ENCODE measurements at regions not wholly inside any gene's neighbourhood (a gene's known extent, or its start where the extent isn't known, plus 50 kb on each side); places are given as distances from the start of the nearest gene placed in this dataset.

DNA sequence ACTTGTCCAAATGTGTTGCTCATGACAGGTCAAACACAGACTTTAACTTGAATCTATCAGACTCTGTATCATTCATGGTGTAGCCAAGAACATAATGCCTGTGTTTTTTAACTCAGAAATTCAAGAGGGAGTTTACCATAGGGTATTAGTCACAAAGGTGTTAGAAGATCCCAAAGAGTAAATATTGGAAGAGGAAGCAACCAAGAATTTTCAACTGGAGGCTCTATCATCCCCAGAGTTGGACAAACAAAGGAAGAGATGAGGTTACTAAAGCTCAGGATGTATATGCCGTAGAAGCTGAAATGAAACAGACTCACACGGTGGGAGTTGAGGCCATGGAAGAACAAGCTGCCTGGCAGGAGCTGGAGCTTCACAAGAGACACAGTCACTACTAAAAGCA lies 116.2 kb upstream of the COL8A1 start:
- Histone ChIP-seq H3K79me2 (replicated peaks; ENCODE audit: insufficient read depth, low read length) (no peaks in the 10 kb centered on the region), H3K4me3 (ENCODE audit: low read length) (no peak overlapping the region), H4K20me1 (ENCODE audit: insufficient read depth) (no peaks in the 10 kb centered on the region), H3K27me3 (ENCODE audit: insufficient read depth, low read depth, low read length) (no peaks in the 10 kb centered on the region), H2AFZ (ENCODE audit: low read depth, low read length) (no peak overlapping the region), H3K9me2 (ENCODE audit: insufficient read depth, low read length) (no peaks in the 10 kb centered on the region), H3K9me3 (ENCODE audit: low read length) (no peaks in the 10 kb centered on the region), H3K27ac (ENCODE audit: low read length) (no peak overlapping the region), H3K4me2 (ENCODE audit: low read length) (no peak overlapping the region), H3K36me3 (ENCODE audit: insufficient read depth, low read length) (no peaks in the 10 kb centered on the region), H3F3A (ENCODE audit: insufficient read depth, low read length, poor library complexity, severe bottlenecking) (no peaks in the 10 kb centered on the region), H3K9ac (ENCODE audit: low read length) (no peak overlapping the region)
- TF ChIP-seq TAF1 (IDR thresholded peaks at IDR 0.05; ENCODE audit: low read depth) (no peak), SMC3 (conservative IDR thresholded peaks at IDR 0.05; ENCODE audit: poor library complexity) (no peak), EZH2 (IDR thresholded peaks at IDR 0.05; ENCODE audit: borderline replicate concordance, insufficient read depth, low read length, poor library complexity, severe bottlenecking) (no peak), EP300 (conservative IDR thresholded peaks at IDR 0.05; ENCODE audit: poor library complexity, severe bottlenecking) (no peak), POLR2AphosphoS5 (IDR thresholded peaks at IDR 0.05) (no peak), MXI1 (conservative IDR thresholded peaks at IDR 0.05; ENCODE audit: poor library complexity, severe bottlenecking) (no peak), RAD21 (conservative IDR thresholded peaks at IDR 0.05) (no peak)
- TF ChIP-seq, protein P1, sequence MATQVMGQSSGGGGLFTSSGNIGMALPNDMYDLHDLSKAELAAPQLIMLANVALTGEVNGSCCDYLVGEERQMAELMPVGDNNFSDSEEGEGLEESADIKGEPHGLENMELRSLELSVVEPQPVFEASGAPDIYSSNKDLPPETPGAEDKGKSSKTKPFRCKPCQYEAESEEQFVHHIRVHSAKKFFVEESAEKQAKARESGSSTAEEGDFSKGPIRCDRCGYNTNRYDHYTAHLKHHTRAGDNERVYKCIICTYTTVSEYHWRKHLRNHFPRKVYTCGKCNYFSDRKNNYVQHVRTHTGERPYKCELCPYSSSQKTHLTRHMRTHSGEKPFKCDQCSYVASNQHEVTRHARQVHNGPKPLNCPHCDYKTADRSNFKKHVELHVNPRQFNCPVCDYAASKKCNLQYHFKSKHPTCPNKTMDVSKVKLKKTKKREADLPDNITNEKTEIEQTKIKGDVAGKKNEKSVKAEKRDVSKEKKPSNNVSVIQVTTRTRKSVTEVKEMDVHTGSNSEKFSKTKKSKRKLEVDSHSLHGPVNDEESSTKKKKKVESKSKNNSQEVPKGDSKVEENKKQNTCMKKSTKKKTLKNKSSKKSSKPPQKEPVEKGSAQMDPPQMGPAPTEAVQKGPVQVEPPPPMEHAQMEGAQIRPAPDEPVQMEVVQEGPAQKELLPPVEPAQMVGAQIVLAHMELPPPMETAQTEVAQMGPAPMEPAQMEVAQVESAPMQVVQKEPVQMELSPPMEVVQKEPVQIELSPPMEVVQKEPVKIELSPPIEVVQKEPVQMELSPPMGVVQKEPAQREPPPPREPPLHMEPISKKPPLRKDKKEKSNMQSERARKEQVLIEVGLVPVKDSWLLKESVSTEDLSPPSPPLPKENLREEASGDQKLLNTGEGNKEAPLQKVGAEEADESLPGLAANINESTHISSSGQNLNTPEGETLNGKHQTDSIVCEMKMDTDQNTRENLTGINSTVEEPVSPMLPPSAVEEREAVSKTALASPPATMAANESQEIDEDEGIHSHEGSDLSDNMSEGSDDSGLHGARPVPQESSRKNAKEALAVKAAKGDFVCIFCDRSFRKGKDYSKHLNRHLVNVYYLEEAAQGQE (IDR thresholded peaks at IDR 0.05; ENCODE audit: borderline replicate concordance): no peak

DNA sequence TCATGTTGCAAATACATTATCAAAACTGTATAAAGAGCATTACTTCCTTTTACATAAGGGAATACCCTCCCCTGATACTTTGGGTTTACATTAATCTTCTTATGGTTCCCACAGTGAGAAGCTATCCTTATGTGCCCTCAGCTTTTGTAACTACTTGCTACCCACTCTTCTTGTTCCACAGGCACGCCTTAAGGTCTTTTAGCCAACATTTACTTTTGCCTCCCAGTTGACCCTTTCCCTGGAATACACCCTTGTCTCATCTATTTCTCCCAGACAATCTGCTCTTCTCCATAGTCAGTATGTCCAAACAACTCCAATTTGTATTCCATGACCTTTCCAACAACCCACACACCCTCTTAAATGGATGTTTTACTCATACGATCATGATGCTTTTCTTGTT lies 116.8 kb upstream of the COL8A1 start:
- no peaks in the 10 kb centered on the region for H3K9me3 ChIP-seq (ENCODE audit: low read length)
- H3K4me3 ChIP-seq (ENCODE audit: low read length): no peak overlapping the region
- H3K9me2 ChIP-seq (ENCODE audit: insufficient read depth, low read length): no peaks in the 10 kb centered on the region
- no peaks in the 10 kb centered on the region for H3K79me2 ChIP-seq (replicated peaks; ENCODE audit: insufficient read depth, low read length)
- no peak overlapping the region for H2AFZ ChIP-seq (ENCODE audit: low read depth, low read length)
- no peaks in the 10 kb centered on the region for H3K27me3 ChIP-seq (ENCODE audit: insufficient read depth, low read depth, low read length)
- no peaks in the 10 kb centered on the region for H4K20me1 ChIP-seq (ENCODE audit: insufficient read depth)
- TF ChIP-seq MXI1 (conservative IDR thresholded peaks at IDR 0.05; ENCODE audit: poor library complexity, severe bottlenecking) (no peak), EP300 (conservative IDR thresholded peaks at IDR 0.05; ENCODE audit: poor library complexity, severe bottlenecking) (no peak), SMC3 (conservative IDR thresholded peaks at IDR 0.05; ENCODE audit: poor library complexity) (no peak), TAF1 (IDR thresholded peaks at IDR 0.05; ENCODE audit: low read depth) (no peak), POLR2AphosphoS5 (IDR thresholded peaks at IDR 0.05) (no peak), RAD21 (conservative IDR thresholded peaks at IDR 0.05) (no peak), EZH2 (IDR thresholded peaks at IDR 0.05; ENCODE audit: borderline replicate concordance, insufficient read depth, low read length, poor library complexity, severe bottlenecking) (no peak)
- TF ChIP-seq, protein P2, sequence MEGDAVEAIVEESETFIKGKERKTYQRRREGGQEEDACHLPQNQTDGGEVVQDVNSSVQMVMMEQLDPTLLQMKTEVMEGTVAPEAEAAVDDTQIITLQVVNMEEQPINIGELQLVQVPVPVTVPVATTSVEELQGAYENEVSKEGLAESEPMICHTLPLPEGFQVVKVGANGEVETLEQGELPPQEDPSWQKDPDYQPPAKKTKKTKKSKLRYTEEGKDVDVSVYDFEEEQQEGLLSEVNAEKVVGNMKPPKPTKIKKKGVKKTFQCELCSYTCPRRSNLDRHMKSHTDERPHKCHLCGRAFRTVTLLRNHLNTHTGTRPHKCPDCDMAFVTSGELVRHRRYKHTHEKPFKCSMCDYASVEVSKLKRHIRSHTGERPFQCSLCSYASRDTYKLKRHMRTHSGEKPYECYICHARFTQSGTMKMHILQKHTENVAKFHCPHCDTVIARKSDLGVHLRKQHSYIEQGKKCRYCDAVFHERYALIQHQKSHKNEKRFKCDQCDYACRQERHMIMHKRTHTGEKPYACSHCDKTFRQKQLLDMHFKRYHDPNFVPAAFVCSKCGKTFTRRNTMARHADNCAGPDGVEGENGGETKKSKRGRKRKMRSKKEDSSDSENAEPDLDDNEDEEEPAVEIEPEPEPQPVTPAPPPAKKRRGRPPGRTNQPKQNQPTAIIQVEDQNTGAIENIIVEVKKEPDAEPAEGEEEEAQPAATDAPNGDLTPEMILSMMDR (IDR thresholded peaks at IDR 0.05; ENCODE audit: poor library complexity, severe bottlenecking): no peak
- TF ChIP-seq, protein P1 (IDR thresholded peaks at IDR 0.05; ENCODE audit: borderline replicate concordance): no peak
- H3F3A ChIP-seq (ENCODE audit: insufficient read depth, low read length, poor library complexity, severe bottlenecking): no peaks in the 10 kb centered on the region
- no peak overlapping the region for H3K27ac ChIP-seq (ENCODE audit: low read length)
- no peaks in the 10 kb centered on the region for H3K36me3 ChIP-seq (ENCODE audit: insufficient read depth, low read length)
- H3K4me2 ChIP-seq (ENCODE audit: low read length): no peak overlapping the region
- no peak overlapping the region for H3K9ac ChIP-seq (ENCODE audit: low read length)

All from neural cell (in vitro differentiated cells).